ENCODE measurements at regions not wholly inside any gene's neighbourhood (a gene's known extent, or its start where the extent isn't known, plus 50 kb on each side); places are given as distances from the start of the nearest gene placed in this dataset.

- H3K36me3 ChIP-seq (replicated peaks in 1 of 2; ENCODE audit: control extremely low read depth in 1 of 2, control insufficient read depth in 1 of 2, extremely low read depth in 1 of 2, insufficient read depth in 2 of 2, low read length in 1 of 2) = no peaks in the 10 kb centered on the region
- no peak overlapping the region for H3K4me2 ChIP-seq (replicated peaks; ENCODE audit: low read depth, low read length, poor library complexity, severe bottlenecking)
- no peak for ATAC-seq (ENCODE audit: low read depth)
- no peak overlapping the region for H3K4me3 Mint-ChIP-seq
- intact Hi-C loops (cut with micrococcal nuclease) = no loop called here
- H3K9me3 ChIP-seq (ENCODE audit: control extremely low read depth in 1 of 3, control insufficient read depth in 2 of 3, insufficient read depth in 1 of 3, low read length in 2 of 3) = peaks cover 0 to 4% (median 0%) of the 10 kb centered on the region in 3 donors
- no peak overlapping the region for H3K9ac ChIP-seq (ENCODE audit: low read length)
- DNase-seq = no peak
- WGBS (ENCODE audit: insufficient coverage) = 82% methylated on average over 13 of the region's 14 CpGs
- CTCF ChIA-PET = no interaction called here
- no peaks in the 10 kb centered on the region for H3K79me2 ChIP-seq (ENCODE audit: control insufficient read depth, insufficient read depth, low read length)
- no peaks in the 10 kb centered on the region for H3K9me3 Mint-ChIP-seq (ENCODE audit: insufficient read depth)
- no peak overlapping the region for H3K4me3 ChIP-seq (ENCODE audit: control extremely low read depth in 1 of 5, extremely low read depth in 1 of 5, insufficient read depth in 1 of 5, low read depth in 2 of 5, low read length in 4 of 5)
- no peak overlapping the region for H3K27ac ChIP-seq (ENCODE audit: low read length in 2 of 2)
- no peaks in the 10 kb centered on the region for H3K4me1 Mint-ChIP-seq
- H3K27ac Mint-ChIP-seq = no peak overlapping the region
- TF ChIP-seq EZH2 (IDR thresholded peaks at IDR 0.05; ENCODE audit: borderline replicate concordance, insufficient read depth, low read depth, low read length, poor library complexity, severe bottlenecking) = no peak
- no peak for TF ChIP-seq CTCF (IDR thresholded peaks at IDR 0.05)
- POLR2A ChIA-PET = no interaction called here
- H3K27me3 Mint-ChIP-seq = peaks cover 11% of the 10 kb centered on the region
- no peaks in the 10 kb centered on the region for H4K20me1 ChIP-seq (ENCODE audit: control insufficient read depth, insufficient read depth, low read length, poor library complexity, severe bottlenecking)
- no peaks in the 10 kb centered on the region for H3K4me1 ChIP-seq (ENCODE audit: control insufficient read depth in 2 of 2, insufficient read depth in 2 of 2, low read length in 2 of 2)
- peaks cover 0 to 3% (median 0%) of the 10 kb centered on the region in 4 experiments for H3K27me3 ChIP-seq (replicated peaks in 1 of 4; ENCODE audit: control extremely low read depth in 1 of 4, control insufficient read depth in 3 of 4, insufficient read depth in 4 of 4, low read length in 3 of 4)
- H2AFZ ChIP-seq (ENCODE audit: insufficient read depth, low read depth, low read length, poor library complexity, severe bottlenecking) = no peak overlapping the region
These were observed 88.8 kb upstream of the TTC34 start for GRCh38 chr1:2890221-2890850.

- H3K79me2 ChIP-seq (ENCODE audit: control insufficient read depth, insufficient read depth, low read length) = no peaks in the 10 kb centered on the region
- Mint-ChIP-seq H3K27ac (no peak overlapping the region), H3K4me1 (no peaks in the 10 kb centered on the region), H3K4me3 (no peak overlapping the region), H3K27me3 (peaks cover 11% of the 10 kb centered on the region), H3K9me3 (ENCODE audit: insufficient read depth) (no peaks in the 10 kb centered on the region)
- H3K4me1 ChIP-seq (ENCODE audit: control insufficient read depth in 2 of 2, insufficient read depth in 2 of 2, low read length in 2 of 2) = no peaks in the 10 kb centered on the region
- no peak overlapping the region for H3K4me2 ChIP-seq (replicated peaks; ENCODE audit: low read depth, low read length, poor library complexity, severe bottlenecking)
- peaks cover 0 to 3% (median 0%) of the 10 kb centered on the region in 4 experiments for H3K27me3 ChIP-seq (replicated peaks in 1 of 4; ENCODE audit: control extremely low read depth in 1 of 4, control insufficient read depth in 3 of 4, insufficient read depth in 4 of 4, low read length in 3 of 4)
- ATAC-seq (ENCODE audit: low read depth) (no peak), DNase-seq (no peak)
- H3K27ac ChIP-seq (ENCODE audit: low read length in 2 of 2) = no peak overlapping the region
- intact Hi-C loops (cut with micrococcal nuclease) = no loop called here
- H3K4me3 ChIP-seq (ENCODE audit: control extremely low read depth in 1 of 5, extremely low read depth in 1 of 5, insufficient read depth in 1 of 5, low read depth in 2 of 5, low read length in 4 of 5) = no peak overlapping the region
- no peak overlapping the region for H2AFZ ChIP-seq (ENCODE audit: insufficient read depth, low read depth, low read length, poor library complexity, severe bottlenecking)
- no peaks in the 10 kb centered on the region for H3K36me3 ChIP-seq (replicated peaks in 1 of 2; ENCODE audit: control extremely low read depth in 1 of 2, control insufficient read depth in 1 of 2, extremely low read depth in 1 of 2, insufficient read depth in 2 of 2, low read length in 1 of 2)
- POLR2A ChIA-PET = no interaction called here
- no peaks in the 10 kb centered on the region for H4K20me1 ChIP-seq (ENCODE audit: control insufficient read depth, insufficient read depth, low read length, poor library complexity, severe bottlenecking)
- H3K9me3 ChIP-seq (ENCODE audit: control extremely low read depth in 1 of 3, control insufficient read depth in 2 of 3, insufficient read depth in 1 of 3, low read length in 2 of 3) = peaks cover 0 to 13% (median 0%) of the 10 kb centered on the region in 3 donors
- WGBS (ENCODE audit: insufficient coverage) = 86% methylated on average over 21 of the region's 22 CpGs
- no peak overlapping the region for H3K9ac ChIP-seq (ENCODE audit: low read length)
- CTCF ChIA-PET = no interaction called here
- no peak for TF ChIP-seq EZH2 (IDR thresholded peaks at IDR 0.05; ENCODE audit: borderline replicate concordance, insufficient read depth, low read depth, low read length, poor library complexity, severe bottlenecking)
- no peak for TF ChIP-seq CTCF (IDR thresholded peaks at IDR 0.05)
These were observed 90.5 kb upstream of the TTC34 start for GRCh38 chr1:2891923-2892448.
